Uterus (tissue), 2 donors: ENCODE measurements at regions not wholly inside any gene's neighbourhood (a gene's known extent, or its start where the extent isn't known, plus 50 kb on each side); places are given as distances from the start of the nearest gene placed in this dataset.

Experiments used
- CTCF ChIP-seq, 4 experiments: fragments of 200-600 bp in 2 of 4; fragments of 450-650 bp in 2 of 4; sonication (generic) in 2 of 4; IDR thresholded peaks; one replicate each; pipeline ENCODE4 v1.5.1; 2016 to 2019; ENCODE audit warnings: antibody characterized with exemption in 4 of 4, mild to moderate bottlenecking in 2 of 4, moderate library complexity in 1 of 4
- POLR2A ChIP-seq, 2 donors: fragments of 450-650 bp; IDR thresholded peaks; one replicate each; pipeline ENCODE4 v1.6.1; 2016; ENCODE audit warnings: antibody characterized with exemption in 2 of 2, mild to moderate bottlenecking in 1 of 2, moderate library complexity in 1 of 2

DNA sequence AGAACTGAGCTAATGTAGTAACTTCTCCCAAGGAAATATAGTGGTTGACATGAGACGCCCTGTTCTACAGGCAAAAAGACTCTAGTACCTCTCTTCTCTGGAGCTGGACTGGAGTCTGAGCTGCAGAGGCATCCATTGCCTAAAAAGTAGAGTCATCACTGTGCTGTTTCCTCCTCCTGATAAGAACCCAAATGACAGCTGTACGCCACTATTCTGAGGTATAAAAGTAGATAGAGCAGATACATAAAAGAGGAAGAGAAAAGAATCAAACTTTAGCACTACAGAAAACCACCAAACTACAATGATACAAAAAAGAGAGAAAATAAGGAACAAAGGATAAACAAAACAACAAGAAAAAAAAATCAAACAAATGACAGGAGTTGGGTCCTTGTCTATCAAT, 1568.8 kb downstream of the PLA2G4A start:
- TF ChIP-seq CTCF (IDR thresholded peaks at IDR 0.05) (no peak), POLR2A (IDR thresholded peaks at IDR 0.05) (no peak)
